IPS-11a (cell line): ENCODE measurements at regions not wholly inside any gene's neighbourhood (a gene's known extent, or its start where the extent isn't known, plus 50 kb on each side); places are given as distances from the start of the nearest gene placed in this dataset.

ENCODE experiments used
- H3K4me3 ChIP-seq: one replicate; pipeline ENCODE4 v1.5.1; 2013; ENCODE audit warnings: low read depth, low read length, control low read depth

GRCh38 chr11:115695677-115696364 is 191.6 kb upstream of the CADM1 start:
- H3K4me3 ChIP-seq: no peak overlapping the region

- H3K4me3 ChIP-seq: no peak overlapping the region
Observed at GRCh38 chr11:115693002-115693401, 188.8 kb upstream of the CADM1 start.

- no peak overlapping the region for H3K4me3 ChIP-seq
Observed at GRCh38 chr11:115691030-115691429, 186.8 kb upstream of the CADM1 start.

GRCh38 chr11:115687934-115688333 is 183.7 kb upstream of the CADM1 start:
- no peak overlapping the region for H3K4me3 ChIP-seq

GRCh38 chr11:115684699-115685098 is 180.5 kb upstream of the CADM1 start:
- no peak overlapping the region for H3K4me3 ChIP-seq

GRCh38 chr11:115684135-115684534 is 179.9 kb upstream of the CADM1 start:
- no peak overlapping the region for H3K4me3 ChIP-seq

- no peak overlapping the region for H3K4me3 ChIP-seq
Observed at GRCh38 chr11:115682888-115683287, 178.7 kb upstream of the CADM1 start.

- no peak overlapping the region for H3K4me3 ChIP-seq
Observed at GRCh38 chr11:115682101-115682500, 177.9 kb upstream of the CADM1 start.

GRCh38 chr11:115679945-115680344 is 175.7 kb upstream of the CADM1 start:
- no peak overlapping the region for H3K4me3 ChIP-seq

GRCh38 chr11:115678942-115679341 is 174.7 kb upstream of the CADM1 start:
- no peak overlapping the region for H3K4me3 ChIP-seq

GRCh38 chr11:115677190-115677589 is 173.0 kb upstream of the CADM1 start:
- H3K4me3 ChIP-seq: no peak overlapping the region

- H3K4me3 ChIP-seq: no peak overlapping the region
Observed at GRCh38 chr11:115676768-115677167, 172.6 kb upstream of the CADM1 start.

- no peak overlapping the region for H3K4me3 ChIP-seq
Observed at GRCh38 chr11:115676206-115676605, 172.0 kb upstream of the CADM1 start.

- no peak overlapping the region for H3K4me3 ChIP-seq
Observed at GRCh38 chr11:115674937-115675544, 170.8 kb upstream of the CADM1 start.

GRCh38 chr11:115674176-115674936 is 170.1 kb upstream of the CADM1 start:
- H3K4me3 ChIP-seq: no peak overlapping the region

- H3K4me3 ChIP-seq: no peak overlapping the region
Observed at GRCh38 chr11:115673720-115674119, 169.5 kb upstream of the CADM1 start.

GRCh38 chr11:115672999-115673411 is 168.8 kb upstream of the CADM1 start:
- no peak overlapping the region for H3K4me3 ChIP-seq

GRCh38 chr11:115672412-115672811 is 168.2 kb upstream of the CADM1 start:
- H3K4me3 ChIP-seq: no peak overlapping the region

- H3K4me3 ChIP-seq: no peak overlapping the region
Observed at GRCh38 chr11:115670538-115671205, 166.5 kb upstream of the CADM1 start.

GRCh38 chr11:115665958-115666357 is 161.7 kb upstream of the CADM1 start:
- no peak overlapping the region for H3K4me3 ChIP-seq

- no peak overlapping the region for H3K4me3 ChIP-seq
Observed at GRCh38 chr11:115665175-115665821, 161.1 kb upstream of the CADM1 start.
